DND-41 (cell line): ENCODE measurements at regions not wholly inside any gene's neighbourhood (a gene's known extent, or its start where the extent isn't known, plus 50 kb on each side); places are given as distances from the start of the nearest gene placed in this dataset.

Experiments
- EZH2 ChIP-seq: IDR thresholded peaks from 3 replicates; pipeline ENCODE4 v1.6.1; 2012; ENCODE audit warnings: borderline replicate concordance, low read depth, mild to moderate bottlenecking, moderate library complexity, low read length, inconsistent platforms; ENCODE audit not compliant: severe bottlenecking
- TF ChIP-seq, protein P1 (sequence below): IDR thresholded peaks from 2 replicates; pipeline ENCODE4 v1.5.1; 2012; ENCODE audit warnings: borderline replicate concordance, low read length, moderate library complexity, mild to moderate bottlenecking; ENCODE audit not compliant: poor library complexity, severe bottlenecking; ENCODE audit errors: extremely low read depth

DNA sequence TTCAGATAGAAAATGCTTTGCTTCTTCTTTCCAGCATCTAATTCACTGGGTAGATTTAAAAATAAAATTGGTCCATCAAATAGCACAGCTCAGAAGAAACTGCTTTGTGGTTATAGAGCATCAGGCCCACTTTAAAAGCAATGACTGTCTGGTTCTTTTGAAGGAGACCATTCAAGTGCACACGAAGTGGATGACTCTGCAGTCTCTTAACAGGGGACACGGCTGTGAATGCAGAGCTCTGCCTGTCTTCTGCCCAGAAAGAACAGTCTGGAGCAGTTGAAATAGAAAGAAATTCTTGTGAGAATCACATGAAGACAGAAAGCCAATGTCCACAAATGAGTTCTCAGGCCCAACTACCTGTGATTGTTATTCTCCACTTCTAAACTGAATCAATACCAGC lies 138.7 kb upstream of the PLEKHA5 start:
- TF ChIP-seq, protein P1, sequence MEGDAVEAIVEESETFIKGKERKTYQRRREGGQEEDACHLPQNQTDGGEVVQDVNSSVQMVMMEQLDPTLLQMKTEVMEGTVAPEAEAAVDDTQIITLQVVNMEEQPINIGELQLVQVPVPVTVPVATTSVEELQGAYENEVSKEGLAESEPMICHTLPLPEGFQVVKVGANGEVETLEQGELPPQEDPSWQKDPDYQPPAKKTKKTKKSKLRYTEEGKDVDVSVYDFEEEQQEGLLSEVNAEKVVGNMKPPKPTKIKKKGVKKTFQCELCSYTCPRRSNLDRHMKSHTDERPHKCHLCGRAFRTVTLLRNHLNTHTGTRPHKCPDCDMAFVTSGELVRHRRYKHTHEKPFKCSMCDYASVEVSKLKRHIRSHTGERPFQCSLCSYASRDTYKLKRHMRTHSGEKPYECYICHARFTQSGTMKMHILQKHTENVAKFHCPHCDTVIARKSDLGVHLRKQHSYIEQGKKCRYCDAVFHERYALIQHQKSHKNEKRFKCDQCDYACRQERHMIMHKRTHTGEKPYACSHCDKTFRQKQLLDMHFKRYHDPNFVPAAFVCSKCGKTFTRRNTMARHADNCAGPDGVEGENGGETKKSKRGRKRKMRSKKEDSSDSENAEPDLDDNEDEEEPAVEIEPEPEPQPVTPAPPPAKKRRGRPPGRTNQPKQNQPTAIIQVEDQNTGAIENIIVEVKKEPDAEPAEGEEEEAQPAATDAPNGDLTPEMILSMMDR = no peak
- no peak for TF ChIP-seq EZH2
